Thoracic aorta (tissue), 2 donors: ENCODE measurements at regions not wholly inside any gene's neighbourhood (a gene's known extent, or its start where the extent isn't known, plus 50 kb on each side); places are given as distances from the start of the nearest gene placed in this dataset.

Experiments
- ATAC-seq: fragments of 150-250 bp; one replicate; pipeline ENCODE4 v1.8.0; 2017; ENCODE audit warnings: low read depth; ENCODE audit not compliant: insufficient number of reproducible peaks, low FRiP score
- DNase-seq: peaks from one replicate; pipeline ENCODE4 v3.0.0-alpha.2; 2020; ENCODE audit warnings: low spot score
- H3K27ac ChIP-seq, 2 donors: fragments of 200-600 bp; sonication (generic); 1 replicate in 1 of 2; 2 replicates in 1 of 2; pipeline ENCODE4 v1.5.1; 2016; ENCODE audit warnings: mild to moderate bottlenecking in 2 of 2, moderate library complexity in 2 of 2
- H3K27me3 ChIP-seq: fragments of 200-600 bp; sonication (generic); replicated peaks from 2 replicates; pipeline ENCODE4 v1.6.0; 2016; ENCODE audit warnings: mild to moderate bottlenecking; ENCODE audit not compliant: insufficient read depth
- H3K36me3 ChIP-seq: fragments of 200-600 bp; sonication (generic); one replicate; pipeline ENCODE4 v1.5.1; 2016
- H3K4me1 ChIP-seq, 2 donors: fragments of 200-600 bp; sonication (generic); 1 replicate in 1 of 2; 2 replicates in 1 of 2; pipeline versions ENCODE4 v1.5.1 to v1.6.0; 2016; ENCODE audit warnings: low read depth in 2 of 2, mild to moderate bottlenecking in 1 of 2; ENCODE audit not compliant: control insufficient read depth in 1 of 2
- H3K4me3 ChIP-seq: fragments of 200-600 bp; sonication (generic); 2 replicates; pipeline ENCODE4 v1.5.1; 2016; ENCODE audit warnings: mild to moderate bottlenecking
- H3K9me3 ChIP-seq: fragments of 200-600 bp; sonication (generic); 2 replicates; pipeline ENCODE4 v1.5.1; 2016
- TF ChIP-seq, protein P1 (sequence below): fragments of 200-600 bp; sonication (generic); IDR thresholded peaks from one replicate; pipeline ENCODE4 v1.5.1; 2019; ENCODE audit warnings: antibody characterized with exemption

DNA sequence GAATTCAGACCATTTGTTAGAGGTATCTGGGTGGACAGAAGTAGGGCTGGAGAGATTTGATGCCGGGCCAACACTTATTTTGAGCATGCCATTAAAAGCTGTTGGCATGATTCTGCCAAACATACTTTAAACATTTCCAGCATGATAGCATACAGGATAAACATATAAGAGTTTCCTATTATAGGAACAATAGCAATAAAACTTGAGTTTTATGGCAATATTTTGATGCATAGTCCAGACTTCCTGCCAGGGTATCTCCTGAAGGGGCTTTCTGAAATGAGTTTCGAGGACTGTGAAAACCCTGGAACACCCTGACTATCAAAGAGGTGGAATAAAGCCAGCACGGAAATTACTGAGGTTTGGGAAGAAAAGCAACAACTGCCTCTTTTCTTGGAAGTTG is 1398.0 kb upstream of the NXPH2 start:
- Histone ChIP-seq H3K36me3 (no peaks in the 10 kb centered on the region), H3K4me1 (peaks cover 3 to 12% of the 10 kb centered on the region in 2 donors), H3K4me3 (no peak overlapping the region), H3K27ac (no peak overlapping the region), H3K9me3 (no peaks in the 10 kb centered on the region), H3K27me3 (no peaks in the 10 kb centered on the region)
- ATAC-seq (no peak), DNase-seq (no peak)
- TF ChIP-seq, protein P1, sequence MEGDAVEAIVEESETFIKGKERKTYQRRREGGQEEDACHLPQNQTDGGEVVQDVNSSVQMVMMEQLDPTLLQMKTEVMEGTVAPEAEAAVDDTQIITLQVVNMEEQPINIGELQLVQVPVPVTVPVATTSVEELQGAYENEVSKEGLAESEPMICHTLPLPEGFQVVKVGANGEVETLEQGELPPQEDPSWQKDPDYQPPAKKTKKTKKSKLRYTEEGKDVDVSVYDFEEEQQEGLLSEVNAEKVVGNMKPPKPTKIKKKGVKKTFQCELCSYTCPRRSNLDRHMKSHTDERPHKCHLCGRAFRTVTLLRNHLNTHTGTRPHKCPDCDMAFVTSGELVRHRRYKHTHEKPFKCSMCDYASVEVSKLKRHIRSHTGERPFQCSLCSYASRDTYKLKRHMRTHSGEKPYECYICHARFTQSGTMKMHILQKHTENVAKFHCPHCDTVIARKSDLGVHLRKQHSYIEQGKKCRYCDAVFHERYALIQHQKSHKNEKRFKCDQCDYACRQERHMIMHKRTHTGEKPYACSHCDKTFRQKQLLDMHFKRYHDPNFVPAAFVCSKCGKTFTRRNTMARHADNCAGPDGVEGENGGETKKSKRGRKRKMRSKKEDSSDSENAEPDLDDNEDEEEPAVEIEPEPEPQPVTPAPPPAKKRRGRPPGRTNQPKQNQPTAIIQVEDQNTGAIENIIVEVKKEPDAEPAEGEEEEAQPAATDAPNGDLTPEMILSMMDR = no peak

DNA sequence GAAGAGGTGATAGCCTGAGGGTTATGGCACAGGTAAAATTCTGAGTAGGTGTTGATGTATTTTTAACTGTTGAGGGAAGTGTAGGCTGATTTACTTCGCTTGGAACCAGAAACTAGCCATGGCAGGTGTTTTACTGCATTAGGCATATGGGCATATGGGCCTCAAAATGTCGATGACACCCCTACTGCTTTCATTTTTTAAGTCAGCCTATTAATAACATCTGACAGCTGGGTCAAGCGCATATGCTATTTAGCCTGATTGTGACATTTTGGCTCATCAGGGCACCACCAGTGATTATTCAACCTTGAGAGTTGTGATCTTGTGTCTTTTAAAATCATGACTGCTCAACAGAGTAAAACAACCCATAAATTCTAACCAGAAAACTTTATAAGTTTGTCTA is 1396.9 kb upstream of the NXPH2 start:
- Histone ChIP-seq H3K36me3 (no peaks in the 10 kb centered on the region), H3K4me3 (no peak overlapping the region), H3K9me3 (no peaks in the 10 kb centered on the region), H3K27ac (no peak overlapping the region), H3K27me3 (no peaks in the 10 kb centered on the region), H3K4me1 (peaks cover 3 to 12% of the 10 kb centered on the region in 2 donors)
- DNase-seq = no peak
- ATAC-seq = no peak
- TF ChIP-seq, protein P1 = no peak

DNA sequence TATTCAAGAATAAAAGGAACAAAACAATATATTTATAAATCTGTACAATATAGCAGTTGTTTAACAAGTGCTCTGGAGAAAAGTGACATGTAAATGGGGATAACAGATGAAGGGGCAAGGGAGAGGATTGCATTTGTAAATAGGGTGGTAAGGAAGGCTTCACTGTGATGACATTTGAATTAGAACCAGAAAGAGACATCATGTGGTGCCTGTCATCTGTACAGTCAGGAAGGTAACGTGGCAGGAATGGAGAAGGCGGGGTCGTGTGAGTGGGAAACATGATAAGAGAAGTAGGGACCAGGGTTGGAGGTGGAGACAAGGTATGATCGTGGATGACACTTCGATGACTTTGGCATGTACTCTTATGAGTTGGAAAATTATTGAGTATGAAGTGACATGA is 1393.6 kb upstream of the NXPH2 start:
- no peak for DNase-seq
- Histone ChIP-seq H3K36me3 (no peaks in the 10 kb centered on the region), H3K27me3 (no peaks in the 10 kb centered on the region), H3K9me3 (peaks cover 5% of the 10 kb centered on the region), H3K27ac (no peak overlapping the region), H3K4me3 (no peak overlapping the region), H3K4me1 (peaks cover 3 to 8% of the 10 kb centered on the region in 2 donors)
- TF ChIP-seq, protein P1 = no peak
- ATAC-seq = no peak

DNA sequence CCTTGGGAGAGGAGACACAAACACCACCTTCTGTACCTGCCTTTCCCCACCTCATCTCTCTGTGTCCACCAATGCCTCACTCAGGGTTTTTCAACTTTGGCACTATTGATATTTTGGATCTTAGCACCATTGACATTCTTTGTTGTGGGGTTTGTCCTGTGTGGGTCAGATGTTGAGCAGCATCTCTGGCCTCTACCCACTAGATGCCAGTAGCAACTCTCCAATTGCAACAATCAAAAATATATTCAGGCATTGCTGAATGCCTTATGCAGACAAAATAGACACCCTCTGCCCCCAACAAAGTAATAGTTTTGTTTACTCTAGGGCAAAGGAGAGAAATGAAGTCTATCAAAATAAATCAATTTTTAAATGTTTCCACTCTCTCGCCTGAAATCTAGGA is 1384.3 kb upstream of the NXPH2 start:
- TF ChIP-seq, protein P1 = no peak
- Histone ChIP-seq H3K27me3 (no peaks in the 10 kb centered on the region), H3K4me3 (no peak overlapping the region), H3K4me1 (peaks cover 0 to 4% of the 10 kb centered on the region in 2 donors), H3K9me3 (no peaks in the 10 kb centered on the region), H3K36me3 (no peaks in the 10 kb centered on the region), H3K27ac (no peak overlapping the region)
- no peak for ATAC-seq
- no peak for DNase-seq

DNA sequence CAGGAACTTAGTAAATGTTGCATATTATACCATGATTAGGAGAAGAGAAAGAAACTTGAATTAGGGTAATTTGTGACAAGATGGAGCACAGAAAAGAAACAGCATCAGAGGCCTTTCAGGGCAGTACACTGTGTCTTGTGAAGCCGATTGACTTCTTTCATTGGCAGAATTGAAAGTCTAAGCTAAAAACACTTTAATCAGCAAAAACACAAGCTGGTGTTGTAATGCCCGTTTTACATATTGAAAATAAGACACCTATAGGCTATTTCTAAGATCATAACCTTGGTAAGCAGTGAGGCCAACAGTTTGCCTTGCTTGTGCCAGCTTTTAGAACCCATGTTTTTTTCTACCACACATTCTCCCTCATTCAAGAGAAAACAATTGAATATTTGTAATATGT is 1378.1 kb upstream of the NXPH2 start:
- no peaks in the 10 kb centered on the region for H3K9me3 ChIP-seq
- H3K27me3 ChIP-seq = no peaks in the 10 kb centered on the region
- TF ChIP-seq, protein P1 = no peak
- ATAC-seq (no peak), DNase-seq (no peak)
- no peaks in the 10 kb centered on the region for H3K36me3 ChIP-seq
- H3K27ac ChIP-seq = no peak overlapping the region
- no peak overlapping the region for H3K4me3 ChIP-seq
- no peaks in the 10 kb centered on the region for H3K4me1 ChIP-seq
